Stimulated activated CD8-positive, alpha-beta memory T cell treated with anti-CD3 and anti-CD28 coated beads, Interleukin-4, amount 100 ng/mL, for 4 hours (primary cell): ENCODE measurements at regions not wholly inside any gene's neighbourhood (a gene's known extent, or its start where the extent isn't known, plus 50 kb on each side); places are given as distances from the start of the nearest gene placed in this dataset.

ENCODE experiments used
- DNase-seq, 2 donors: peaks; one replicate each; pipeline ENCODE4 v3.0.0-alpha.2; 2020; ENCODE audit warnings: low read depth in 2 of 2, low spot score in 1 of 2

DNA sequence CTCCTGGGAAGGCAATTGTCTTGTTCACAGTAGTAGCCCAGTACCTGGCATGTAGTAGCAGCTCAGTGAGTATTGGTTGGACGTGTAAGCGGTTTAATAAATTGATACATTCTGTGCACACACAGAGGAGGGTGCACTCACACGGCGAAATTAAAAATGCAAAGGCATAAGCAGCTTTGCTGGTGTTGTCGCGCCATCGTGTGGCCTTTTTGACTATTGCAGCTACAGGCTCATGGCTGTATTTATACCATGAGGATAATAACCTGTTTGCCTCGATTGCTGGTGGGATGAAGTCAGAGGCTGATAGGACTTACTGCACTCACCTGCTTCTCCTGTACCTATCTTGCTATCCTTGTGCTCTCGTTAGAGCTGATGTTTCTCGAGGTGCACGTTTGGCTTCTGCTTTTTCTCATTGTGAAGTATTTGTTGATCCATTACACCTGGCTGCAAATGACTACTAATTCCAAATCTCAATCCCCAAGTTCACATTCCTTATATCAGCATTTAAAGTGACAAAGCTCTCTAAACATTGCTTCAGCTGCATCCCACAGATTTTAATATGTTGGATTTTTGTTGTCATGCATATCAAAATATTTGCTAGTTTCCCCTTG lies 61.5 kb downstream of the TBXT start:
- DNase-seq = peak in 1 of 2 donors; percentile 37

DNA sequence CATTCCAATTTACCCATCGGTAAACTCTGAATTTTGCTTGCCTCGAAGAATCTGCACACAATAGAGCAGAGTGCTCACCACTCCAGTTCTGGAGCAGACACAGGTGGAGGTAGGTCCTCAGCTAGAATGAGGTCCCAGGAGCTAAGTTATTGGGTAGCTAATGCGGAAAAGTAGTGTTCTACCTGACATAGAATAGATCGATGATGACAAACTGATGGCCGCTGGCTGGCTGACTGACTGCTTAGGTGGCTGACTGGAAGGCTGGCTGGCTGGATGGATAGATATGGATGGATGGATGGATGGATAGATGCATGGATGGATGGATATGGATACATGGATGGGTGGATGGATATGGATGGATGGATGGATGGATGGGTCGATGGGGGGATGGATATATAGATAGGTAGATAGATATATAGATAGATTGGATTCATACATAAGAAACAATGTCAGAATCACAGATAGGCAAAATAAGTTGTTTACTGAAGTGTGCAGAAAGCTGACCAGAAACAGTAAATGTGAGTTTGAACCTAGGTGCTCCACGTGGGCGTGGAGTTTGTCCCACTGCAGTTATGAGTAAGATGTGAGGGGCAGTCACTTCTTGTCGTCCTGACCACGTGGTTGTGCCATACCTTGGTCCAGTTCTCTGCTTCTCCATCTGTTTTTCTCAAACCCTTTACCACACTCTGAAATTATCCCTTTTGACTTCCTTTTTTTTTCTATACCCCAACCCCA lies 62.1 kb downstream of the TBXT start:
- DNase-seq = no peak

DNA sequence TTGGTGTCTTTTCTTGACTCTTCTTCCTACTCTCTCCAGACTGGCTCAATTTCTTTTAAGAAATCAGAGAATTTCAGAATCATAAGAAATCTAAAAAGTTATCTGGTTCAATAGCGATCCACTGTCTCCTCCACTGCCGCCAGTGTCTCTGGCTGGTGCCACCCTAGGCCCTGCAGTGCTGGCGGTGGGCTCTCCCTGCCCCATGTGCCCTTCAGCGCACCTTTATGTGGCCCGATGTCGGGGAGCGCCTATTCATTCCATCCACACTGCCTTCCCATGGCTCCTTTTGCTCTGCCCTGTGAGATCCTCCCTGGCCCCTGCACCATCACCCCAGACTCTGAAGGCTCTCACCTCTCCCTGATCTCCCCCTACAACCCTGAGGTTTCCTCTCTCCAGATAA lies 62.8 kb downstream of the TBXT start:
- no peak for DNase-seq

DNA sequence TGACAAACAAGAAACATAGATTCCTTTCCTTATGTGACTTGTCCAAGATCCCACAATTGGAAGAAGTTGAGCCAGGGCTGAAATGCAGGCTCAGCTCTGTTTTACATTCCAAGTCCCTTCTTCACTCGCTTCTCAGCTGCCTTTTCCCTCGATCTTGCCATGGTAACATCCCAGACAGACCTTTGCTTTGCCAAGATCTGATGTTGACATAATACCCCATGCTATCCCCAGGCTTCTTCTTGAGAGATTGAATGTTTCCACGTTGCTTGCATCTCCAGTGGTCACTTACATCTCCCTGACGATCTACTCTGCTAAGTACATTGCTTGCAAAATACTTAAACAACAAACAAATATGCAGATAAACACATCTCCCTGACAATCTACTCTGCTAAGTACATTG lies 63.5 kb downstream of the TBXT start:
- DNase-seq = no peak

DNA sequence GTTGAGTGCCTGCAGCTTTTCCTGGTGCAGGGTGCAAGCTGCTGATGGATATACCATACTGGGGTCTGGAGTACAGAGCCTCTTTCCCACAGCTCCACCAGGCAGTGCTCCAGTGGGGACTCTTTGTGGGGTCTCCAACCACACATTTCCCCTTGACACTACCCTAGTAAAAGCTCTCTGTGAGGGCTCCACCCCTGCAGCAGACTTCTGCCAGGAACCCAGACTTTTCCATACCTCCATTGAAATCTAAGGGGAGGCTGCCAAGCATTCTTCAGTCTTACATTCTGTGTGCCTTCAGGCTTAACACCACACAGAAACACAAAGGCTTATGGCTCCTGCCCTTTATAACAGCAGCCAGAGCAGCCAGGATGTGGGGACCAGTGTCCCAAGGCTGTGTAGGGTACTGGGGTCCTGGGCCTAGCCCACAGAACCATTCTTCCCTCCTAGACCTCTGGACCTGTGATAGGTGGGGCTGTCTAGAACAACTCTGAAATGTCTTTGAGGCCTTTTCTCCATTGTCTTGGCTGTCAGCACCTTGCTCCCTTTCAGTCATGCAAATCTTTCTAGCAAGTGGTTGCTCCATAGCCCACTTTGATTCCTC lies 65.7 kb downstream of the TBXT start:
- no peak for DNase-seq

DNA sequence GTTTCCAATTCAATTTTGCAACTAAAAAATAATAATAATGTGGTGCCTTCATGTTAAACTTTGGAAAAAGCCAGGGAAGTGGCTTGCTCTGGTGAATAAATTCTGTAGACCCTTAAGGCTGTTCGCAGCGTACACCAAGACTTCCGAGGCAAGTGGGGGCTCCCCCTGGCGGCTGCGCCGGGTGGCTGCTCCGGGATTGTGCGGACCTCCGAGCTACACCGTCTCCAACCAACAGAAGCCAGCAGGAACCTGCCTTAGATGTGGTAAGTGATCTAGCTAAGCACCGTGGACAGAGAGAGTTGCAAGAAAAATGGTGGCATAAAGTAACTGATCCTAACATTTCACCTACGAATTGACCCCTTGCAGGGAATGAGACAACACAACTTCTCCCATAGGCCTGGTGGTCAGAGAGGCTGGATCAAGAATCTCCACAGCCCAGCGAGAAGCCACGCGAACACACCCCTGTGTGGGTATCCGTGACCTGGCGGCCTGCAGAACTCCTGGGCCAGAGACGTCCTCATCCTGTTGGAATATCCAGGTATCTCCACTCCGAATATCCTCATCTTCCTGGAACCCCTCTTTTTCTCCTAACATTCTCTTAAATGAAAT lies 69.6 kb downstream of the TBXT start:
- peak; percentile 11 to 21 for DNase-seq

DNA sequence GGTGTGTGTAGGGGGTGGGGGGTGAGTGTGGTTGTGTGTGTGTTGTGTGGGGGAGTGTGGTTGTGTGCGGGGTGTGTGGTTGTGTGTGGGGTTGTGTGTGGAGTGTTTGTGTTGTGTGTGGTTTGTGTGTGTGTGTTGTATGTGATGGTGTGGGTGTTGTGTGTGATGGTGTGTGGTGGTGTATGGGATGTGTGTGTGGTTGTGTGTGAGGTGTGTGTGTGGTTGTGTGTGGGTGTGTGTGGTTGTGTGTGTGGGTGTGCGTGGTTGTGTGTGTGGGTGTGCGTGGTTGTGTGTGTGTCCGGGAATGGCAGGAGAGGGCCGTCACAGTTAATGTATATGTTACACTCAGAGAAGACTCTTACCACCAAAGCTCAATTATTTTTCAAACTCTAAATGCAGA lies 79.8 kb downstream of the TBXT start:
- DNase-seq = no peak

DNA sequence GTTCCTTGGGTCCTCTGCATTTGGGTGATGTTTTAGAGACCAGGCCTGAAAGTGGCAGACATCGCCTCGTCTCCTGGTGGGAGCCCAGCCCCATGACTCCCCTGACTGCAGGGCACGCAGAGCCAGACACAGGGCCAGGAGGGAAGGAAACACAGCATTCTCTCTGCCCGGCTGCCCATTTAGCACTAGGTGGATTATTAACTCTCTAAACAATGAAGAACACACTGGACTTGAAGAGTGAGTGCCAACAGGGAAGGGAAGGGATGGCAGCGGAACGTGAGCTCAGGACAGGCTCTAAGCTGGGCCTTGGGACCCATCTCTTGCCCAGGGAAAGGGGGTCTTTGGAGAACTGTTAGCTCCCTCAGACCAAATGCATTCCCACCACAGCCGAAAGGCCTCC lies 80.4 kb downstream of the TBXT start:
- DNase-seq = no peak

DNA sequence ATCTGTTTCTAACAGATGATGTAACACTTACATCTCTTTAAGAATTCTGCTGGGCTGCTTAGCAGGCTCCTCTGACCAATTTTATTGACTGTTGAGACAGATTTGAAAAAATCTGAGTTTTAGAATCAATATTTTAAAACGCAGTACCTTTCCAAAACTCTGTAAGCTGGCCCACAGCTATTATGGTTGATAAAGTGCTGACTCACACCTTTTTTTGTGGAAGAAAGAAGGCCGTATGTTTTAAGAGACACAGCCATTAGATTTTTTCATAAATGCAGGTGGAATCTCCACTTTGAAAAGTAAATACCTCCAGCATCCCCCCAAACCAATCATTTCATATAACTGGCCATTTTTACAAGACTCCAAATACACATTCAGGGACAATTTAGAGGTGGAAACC lies 82.2 kb downstream of the TBXT start:
- no peak for DNase-seq

DNA sequence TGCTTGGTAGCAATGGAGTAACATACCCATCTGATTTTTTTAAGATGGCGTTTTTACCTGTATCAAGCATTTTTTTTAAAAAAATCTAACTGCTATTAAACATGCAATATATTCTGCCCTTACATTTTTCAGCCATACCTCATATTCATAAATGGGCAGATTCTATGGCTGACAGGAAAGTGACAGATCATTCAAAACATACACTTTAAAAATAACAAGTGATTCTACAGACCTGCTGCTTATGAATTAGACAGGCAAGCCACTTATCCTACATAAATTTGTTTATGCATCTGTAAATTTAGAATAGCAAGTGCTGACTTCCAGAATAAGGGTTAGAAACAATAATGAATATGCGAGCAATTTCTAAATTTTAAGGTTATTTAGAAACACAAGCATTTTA lies 82.7 kb downstream of the TBXT start:
- DNase-seq = no peak

DNA sequence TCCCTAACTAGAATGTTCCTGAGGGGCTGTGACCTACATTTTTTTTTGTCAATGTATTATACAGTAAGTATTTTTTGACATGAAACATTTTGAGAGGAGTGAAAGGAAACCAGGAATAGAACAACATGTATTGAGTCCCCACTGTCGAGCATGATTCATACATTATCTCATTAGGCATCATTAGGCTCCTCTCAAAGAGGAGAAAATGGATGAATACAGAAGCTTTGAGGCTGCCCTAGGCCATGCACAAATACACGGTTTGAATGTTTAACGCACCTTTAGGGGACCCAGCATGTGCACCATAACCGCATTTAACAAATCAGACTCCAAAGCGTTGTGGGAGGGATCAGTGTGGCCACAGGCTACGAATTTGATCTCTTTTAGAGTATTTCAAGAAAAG lies 87.8 kb downstream of the TBXT start:
- DNase-seq = no peak

DNA sequence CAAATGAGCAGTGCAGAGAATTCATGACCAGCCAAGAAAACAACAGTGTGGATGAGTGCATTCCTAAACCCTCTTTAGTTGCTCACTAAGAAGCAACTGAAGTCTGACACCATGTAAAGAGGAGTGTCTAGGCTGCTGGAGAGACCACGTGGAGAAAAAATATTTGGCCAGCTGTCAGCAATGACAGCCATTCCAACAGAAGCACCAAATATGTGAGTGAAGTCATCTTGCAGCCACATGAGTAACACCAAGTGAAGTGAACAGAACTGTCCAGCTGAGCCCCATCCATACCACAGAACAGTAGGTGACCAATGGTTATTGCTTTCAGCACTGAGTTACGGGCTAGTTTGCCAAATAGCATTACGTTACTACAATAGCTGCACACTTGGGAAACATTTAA lies 89.4 kb downstream of the TBXT start:
- no peak for DNase-seq

DNA sequence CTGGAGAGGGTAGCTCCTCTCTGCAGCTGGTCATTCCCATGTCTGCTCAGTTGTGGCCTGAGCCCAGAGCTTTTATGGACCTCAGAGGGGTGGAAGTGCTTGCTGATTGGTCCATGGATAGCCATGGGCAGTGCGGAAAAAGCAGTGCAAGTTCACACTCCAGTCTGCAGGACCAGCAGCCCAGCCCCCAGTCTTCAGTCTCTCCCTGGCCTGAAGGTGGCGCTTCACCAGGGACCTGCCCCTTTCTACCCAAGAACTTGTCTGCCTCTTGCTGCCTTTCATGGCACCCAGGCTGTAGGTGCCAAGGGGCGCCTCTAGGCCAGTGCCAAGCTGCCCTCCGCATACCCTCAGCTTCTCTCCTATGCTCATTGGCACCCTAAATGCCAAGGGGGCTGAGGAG lies 91.0 kb downstream of the TBXT start:
- DNase-seq = no peak

DNA sequence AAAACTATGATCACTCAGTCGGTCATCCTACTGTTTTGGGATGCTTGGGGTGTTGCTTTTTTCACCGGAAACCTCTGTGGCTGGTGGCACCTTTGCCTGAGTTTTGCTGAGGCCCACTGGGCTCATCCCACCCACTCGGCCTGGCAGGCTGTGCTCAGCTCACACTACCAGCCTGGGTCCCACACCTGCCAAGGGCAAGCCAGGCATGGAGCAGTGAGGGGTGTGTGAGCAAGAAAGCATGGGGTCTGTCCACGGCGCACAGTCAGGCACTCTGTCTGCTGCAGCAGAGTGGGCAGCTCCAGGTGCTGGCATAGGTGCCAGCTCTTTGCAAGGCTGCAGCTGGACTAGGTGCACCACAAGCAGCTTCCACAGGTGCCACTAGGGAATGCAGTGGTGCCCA lies 91.7 kb downstream of the TBXT start:
- no peak for DNase-seq

DNA sequence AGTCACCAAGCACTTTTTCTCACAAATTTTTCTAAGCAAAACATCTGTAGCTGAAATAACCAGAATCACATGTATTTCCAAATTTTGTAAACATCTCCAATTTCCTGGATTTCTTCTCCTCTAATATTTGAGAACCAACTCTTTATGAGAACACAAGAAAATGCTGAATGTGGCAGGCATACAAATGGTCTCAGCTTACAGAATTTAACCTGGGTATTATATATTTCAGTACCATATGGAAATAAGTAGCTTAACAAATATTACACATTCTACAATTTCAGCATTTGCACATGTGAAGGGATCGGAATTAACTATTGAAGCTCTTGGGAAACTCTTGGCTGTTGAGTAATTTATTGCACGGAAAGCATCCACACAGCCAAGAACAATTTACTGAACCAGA lies 92.5 kb downstream of the TBXT start:
- no peak for DNase-seq

DNA sequence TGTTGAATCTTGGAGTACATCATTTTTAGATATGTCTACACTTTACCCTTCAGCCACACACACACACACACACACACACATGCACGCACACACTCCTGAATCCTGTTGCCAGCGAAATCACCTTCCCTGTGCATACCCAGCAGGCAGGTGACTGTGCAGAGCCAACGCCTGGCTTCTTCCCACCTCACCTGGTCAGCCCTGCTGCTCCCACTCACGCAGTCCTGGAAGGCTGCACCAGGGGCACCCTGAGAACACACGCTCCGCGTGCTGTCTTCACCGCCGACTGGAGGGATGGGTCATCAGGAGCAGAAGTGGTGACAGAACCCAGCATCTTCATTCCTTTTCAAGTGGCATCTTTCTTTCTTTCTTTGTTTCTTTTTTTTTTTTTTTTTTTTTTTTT lies 94.6 kb downstream of the TBXT start:
- no peak for DNase-seq

DNA sequence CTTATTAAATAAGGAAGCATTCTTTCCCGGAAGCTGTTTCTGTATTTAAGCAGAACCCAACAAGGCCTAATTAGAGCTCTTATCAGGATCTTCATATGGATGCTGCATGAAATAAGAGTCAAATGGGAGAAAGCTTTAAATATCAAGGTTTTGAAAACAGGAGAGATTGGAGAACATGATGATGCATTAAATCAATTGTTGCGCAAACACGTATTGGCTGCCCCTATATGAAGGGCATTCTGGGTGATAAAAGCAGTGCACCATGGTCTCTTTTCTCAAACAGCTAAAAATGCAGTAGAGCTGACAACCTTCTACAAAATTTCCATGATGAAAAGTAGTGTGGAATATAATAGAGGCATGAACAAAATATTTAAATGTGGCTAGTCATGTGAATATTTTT lies 98.9 kb downstream of the TBXT start:
- no peak for DNase-seq

DNA sequence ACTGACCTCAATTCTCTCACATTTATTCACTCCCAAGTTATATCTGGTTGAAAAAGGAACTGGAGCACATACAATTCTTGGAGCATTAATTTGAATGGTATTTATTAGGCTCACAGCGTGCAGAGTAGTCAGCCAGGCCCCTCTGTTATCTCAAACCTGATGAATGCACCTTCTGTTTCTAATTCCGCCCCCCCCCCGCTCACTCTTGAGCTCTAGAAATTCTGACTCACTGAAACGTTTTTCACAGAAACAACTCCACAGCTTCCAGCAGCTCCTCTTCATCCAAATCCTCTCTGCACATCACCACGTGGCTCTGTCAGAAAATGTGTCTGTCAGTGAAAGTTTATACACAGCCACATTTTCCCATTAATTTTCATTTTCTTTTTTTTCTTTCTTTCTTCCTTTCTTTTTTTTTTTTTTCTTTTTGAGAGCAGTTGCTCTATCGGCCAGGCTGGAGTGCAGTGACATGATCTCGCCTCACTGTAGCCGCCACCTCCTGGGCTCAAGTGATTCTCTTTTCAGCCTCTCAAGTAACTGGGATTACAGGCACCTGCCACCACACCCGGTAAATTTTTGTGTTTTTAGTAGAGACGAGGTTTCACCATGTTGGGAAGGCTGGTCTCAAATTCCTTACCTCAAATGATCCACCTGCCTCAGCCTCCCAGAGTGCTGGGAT lies 109.4 kb downstream of the TBXT start:
- DNase-seq = no peak

DNA sequence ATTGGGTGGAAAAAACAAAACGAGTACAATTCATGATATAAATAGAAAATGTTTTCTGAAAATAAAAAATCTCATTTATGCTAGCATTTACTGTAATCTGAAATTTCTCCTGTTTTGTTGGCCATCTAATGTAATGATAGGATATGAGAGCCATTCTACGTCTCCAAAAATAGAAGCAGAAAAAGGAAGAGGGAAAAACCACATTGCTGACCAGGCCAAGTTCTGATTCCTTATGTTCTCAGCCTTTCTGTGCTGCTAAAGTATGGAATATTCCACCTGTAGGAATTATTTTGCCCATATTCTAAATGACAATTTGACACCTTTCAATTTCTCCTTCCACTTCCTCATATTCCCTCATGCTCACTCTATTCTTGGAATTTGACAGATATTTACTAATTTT lies 110.2 kb downstream of the TBXT start:
- no peak for DNase-seq

DNA sequence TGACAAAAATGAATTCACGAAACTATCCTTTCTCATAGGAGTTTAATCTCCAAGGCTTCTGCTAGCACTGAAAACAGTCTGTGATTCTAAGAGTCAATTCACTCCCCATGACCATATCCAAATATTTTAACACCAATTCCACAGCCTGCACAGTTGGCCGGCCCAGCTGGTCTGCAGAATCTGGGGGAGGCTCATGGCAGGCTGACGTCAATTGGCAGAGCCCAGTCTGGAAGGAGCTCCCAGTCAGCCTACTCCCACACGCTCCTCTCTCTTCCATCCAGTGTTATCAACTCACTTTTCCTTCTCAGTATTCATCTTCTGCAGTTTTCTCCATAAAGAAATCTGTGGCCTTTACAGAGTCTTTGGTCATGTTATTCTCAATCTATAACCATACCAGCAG lies 111.0 kb downstream of the TBXT start:
- DNase-seq = no peak

DNA sequence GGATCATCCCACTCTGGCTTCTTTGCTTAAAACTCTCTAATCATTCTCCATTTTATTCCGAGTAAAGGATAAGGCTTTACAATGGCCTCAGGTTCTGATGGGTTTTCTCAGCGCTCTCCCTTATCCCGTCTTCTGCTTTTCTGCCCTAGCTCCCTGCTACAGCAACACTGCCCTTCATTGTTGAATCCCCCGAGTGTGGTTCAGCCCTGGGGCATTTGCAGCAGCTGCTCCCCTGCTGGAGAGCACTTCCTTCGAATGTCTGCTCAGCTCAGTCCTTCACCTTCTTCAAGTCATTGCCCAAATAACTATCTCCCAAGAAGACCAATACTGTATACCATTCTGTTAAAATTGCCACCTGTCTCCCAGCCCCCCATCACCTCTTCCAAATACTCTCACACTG lies 111.8 kb downstream of the TBXT start:
- DNase-seq = no peak

DNA sequence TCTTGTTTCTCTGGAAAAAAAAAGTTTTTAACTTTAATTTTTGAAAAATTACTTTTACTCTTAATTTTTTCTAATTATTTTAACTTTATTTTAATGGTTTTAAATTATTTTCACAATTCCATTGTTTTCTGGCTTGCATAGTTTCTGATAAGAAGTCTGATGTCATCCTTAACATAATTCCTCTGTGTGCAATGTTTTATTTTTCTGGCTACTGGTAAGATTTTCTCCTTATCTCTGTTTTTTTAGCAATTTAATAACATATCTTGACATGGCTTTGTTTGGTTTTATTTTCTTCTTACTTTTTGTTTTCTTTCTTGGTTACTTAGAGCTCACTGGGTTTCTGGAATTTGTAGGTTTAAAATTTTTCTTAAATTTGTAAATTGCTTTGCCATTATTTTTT lies 114.8 kb downstream of the TBXT start:
- DNase-seq = no peak
